BJ (cell line): ENCODE measurements at regions not wholly inside any gene's neighbourhood (a gene's known extent, or its start where the extent isn't known, plus 50 kb on each side); places are given as distances from the start of the nearest gene placed in this dataset.

Experiments
- CTCF ChIA-PET: fragments of 350-600 bp; formaldehyde crosslinking; extraction: SDS; loops from one replicate; lab custom pipeline; 2021; ENCODE audit warnings: antibody characterized with exemption, inconsistent platforms; lab: Yijun Ruan, JAX
- POLR2A ChIA-PET: fragments of 300-600 bp; sonication (Branson Sonifier 250); formaldehyde crosslinking; extraction: SDS; loops from one replicate; lab custom pipeline; 2021; ENCODE audit warnings: antibody characterized with exemption; lab: Charles Lee
- DNase-seq: peaks from one replicate; pipeline ENCODE4 v3.0.0-alpha.2; 2011; ENCODE audit warnings: low read depth
- H3K27me3 ChIP-seq: 2 replicates; pipeline ENCODE4 v1.6.0; 2011; ENCODE audit warnings: low read length; ENCODE audit not compliant: control insufficient read depth, insufficient read depth
- H3K36me3 ChIP-seq: 2 replicates; pipeline ENCODE4 v1.5.1; 2011; ENCODE audit warnings: low read length; ENCODE audit not compliant: control insufficient read depth, insufficient read depth
- H3K4me3 ChIP-seq: 2 replicates; pipeline ENCODE4 v1.5.1; 2011; ENCODE audit warnings: low read depth, mild to moderate bottlenecking, control low read depth, low read length
- CTCF ChIP-seq: IDR thresholded peaks from 2 replicates; pipeline ENCODE4 v1.5.1; 2011; ENCODE audit warnings: low read depth, mild to moderate bottlenecking, control low read depth, inconsistent platforms, low read length, moderate library complexity; ENCODE audit not compliant: insufficient read depth

- TF ChIP-seq CTCF = no peak
- DNase-seq = no peak
- Histone ChIP-seq H3K36me3 (no peaks in the 10 kb centered on the region), H3K27me3 (no peaks in the 10 kb centered on the region), H3K4me3 (no peak overlapping the region)
- ChIA-PET POLR2A (no interaction called here), CTCF (no interaction called here)
Observed at GRCh38 chr7:159197066-159197975, 52.7 kb upstream of the VIPR2 start.

- TF ChIP-seq CTCF = no peak
- Histone ChIP-seq H3K36me3 (no peaks in the 10 kb centered on the region), H3K4me3 (no peak overlapping the region), H3K27me3 (no peaks in the 10 kb centered on the region)
- CTCF ChIA-PET = no interaction called here
- no peak for DNase-seq
- POLR2A ChIA-PET = no interaction called here
Observed at GRCh38 chr7:159196584-159196983, 51.9 kb upstream of the VIPR2 start.

DNA sequence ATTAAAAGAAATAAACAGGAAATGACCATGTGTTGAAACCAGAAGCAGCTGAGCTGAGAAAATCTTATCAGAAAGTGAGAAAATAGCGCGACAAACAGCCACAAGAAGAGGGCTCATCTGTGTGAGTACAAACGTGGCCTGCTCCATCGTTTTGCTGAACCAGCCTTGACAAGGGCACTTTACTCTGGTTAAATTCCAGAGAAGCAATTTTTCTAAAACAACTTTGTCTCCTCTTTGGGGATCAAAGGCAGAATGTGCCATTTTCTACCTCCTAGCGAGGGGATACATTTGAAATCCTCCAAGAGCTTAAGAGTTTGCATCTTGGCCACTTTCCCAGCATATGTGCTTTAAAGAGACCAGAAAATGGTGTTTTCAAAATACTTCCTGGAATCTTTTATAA is 51.3 kb upstream of the VIPR2 start:
- ChIA-PET CTCF (no interaction called here), POLR2A (no interaction called here)
- H3K36me3 ChIP-seq = no peaks in the 10 kb centered on the region
- no peak for DNase-seq
- no peak overlapping the region for H3K4me3 ChIP-seq
- no peak for TF ChIP-seq CTCF
- no peaks in the 10 kb centered on the region for H3K27me3 ChIP-seq
